Activated CD8-positive, alpha-beta memory T cell treated with anti-CD3 and anti-CD28 coated beads, Interleukin-2, amount 50 U/mL, for 1 hour (primary cell): ENCODE measurements at regions not wholly inside any gene's neighbourhood (a gene's known extent, or its start where the extent isn't known, plus 50 kb on each side); places are given as distances from the start of the nearest gene placed in this dataset.
"Not testable (repeated sequence)": the region's sequence is repeated elsewhere in the genome, so short reads cannot be mapped to it uniquely, and the experiment has no call there.

Source experiments
- DNase-seq: peaks from one replicate; pipeline ENCODE4 v3.0.0-alpha.2; 2020; ENCODE audit errors: extremely low read depth

GRCh38 chr2:180291552-180292421, 284.7 kb upstream of the CWC22 start:
- no peak for DNase-seq

DNA sequence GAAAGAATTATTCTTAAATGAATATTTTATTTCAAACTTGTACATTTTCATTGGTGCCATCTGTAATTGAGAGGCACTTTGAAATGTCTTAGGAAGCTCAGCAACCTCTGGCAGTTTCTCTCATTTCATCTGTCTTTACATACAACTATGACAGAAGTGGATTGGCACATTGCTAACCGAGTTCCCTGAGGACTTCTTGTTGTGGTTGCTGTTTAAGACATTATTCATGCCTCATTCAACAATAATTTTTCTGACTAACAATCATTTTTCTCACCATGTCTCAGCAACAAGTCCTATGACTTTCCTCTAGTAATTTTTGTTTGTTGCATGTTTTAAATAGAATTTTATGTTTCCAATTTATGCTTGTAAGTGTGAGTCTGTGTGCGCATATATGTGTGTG, 284.0 kb upstream of the CWC22 start:
- no peak for DNase-seq

- no peak for DNase-seq
Observed at GRCh38 chr2:180289627-180290026, 282.5 kb upstream of the CWC22 start.

GRCh38 chr2:180279581-180279980, 272.5 kb upstream of the CWC22 start:
- DNase-seq: no peak

DNA sequence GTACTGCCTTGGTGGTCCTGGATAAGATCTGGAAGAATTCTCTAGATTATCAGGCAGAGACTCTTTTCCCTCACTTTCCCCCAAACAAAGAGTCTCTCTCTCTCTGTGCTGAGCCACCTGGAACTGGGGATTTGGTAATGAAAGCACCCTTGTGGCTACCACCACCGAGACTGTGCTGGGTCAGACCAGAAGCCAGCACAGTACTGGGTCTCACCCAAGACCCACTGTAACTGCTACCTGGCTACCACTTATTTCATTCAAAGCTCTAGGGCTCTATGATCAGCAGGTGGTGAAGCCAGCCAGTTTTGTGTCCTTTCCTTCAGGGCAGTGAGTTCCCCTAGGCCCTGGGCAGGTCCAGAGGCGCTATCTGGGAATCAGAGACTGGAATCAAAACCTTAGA, 269.6 kb upstream of the CWC22 start:
- DNase-seq: no peak

DNA sequence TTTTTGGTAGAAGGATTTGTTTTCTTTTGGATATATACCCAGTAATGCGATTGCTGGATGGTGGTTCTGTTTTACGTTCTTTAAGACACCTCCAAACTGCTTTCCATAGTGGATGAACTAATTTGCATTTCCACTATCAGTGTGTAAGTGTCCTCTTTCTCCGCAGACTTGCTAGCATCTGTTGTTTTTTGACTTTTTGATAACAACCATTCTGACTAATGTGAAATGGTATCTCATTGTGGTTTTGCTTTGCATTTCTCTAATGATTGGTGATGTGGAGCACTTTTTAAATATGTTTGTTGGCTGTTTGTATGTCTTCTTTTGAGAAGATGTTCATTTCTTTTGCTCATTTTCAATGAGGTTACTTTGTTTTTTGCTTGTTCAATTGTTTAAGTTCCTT, 260.9 kb upstream of the CWC22 start:
- DNase-seq: no peak

GRCh38 chr2:180261976-180262375, 254.9 kb upstream of the CWC22 start:
- DNase-seq: no peak

DNA sequence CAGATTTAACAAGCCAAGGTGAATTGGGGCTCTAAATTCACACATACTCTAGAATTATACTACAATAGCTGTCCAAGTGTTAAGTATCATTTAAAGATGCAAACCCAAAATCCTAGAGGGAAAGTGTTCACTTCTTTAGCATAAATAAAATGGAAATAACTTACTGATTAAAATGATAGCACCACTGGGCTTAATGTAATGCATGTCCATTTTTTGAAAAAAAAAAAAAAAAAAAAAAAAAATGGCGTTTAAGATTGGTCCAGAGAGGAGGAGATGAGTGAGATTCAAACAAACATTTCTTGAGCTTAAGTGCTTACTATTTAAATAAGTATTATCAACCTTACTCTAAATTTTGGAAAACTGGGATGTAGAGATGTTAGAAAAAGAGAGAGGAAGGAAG, 251.5 kb upstream of the CWC22 start:
- DNase-seq: no peak

DNA sequence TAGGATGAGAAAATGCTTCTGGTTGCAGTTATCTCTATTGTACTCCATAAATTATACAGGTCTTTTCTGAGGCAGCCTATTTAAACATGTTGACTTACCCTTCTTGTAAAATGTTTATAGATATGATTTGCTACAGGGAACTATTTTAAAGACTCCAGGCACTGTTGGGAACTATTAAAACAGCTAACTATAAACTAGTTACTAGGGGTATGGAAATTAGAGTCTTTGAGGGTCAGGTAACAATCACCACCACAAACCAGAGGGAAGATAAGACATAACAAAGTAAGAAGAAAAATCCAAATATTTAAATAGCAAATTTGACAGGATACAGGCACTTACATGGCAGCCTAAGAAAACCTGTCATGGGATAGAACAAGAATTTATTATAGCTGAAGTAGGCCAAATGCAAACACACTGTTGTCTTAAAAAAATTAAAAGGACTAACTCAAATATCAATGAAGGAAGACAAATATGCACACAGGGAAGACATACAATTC, 251.0 kb upstream of the CWC22 start:
- DNase-seq: no peak

GRCh38 chr2:180257247-180257646, 250.2 kb upstream of the CWC22 start:
- DNase-seq: no peak

- no peak for DNase-seq
Observed at GRCh38 chr2:180255981-180256380, 248.9 kb upstream of the CWC22 start.

- DNase-seq: no peak
Observed at GRCh38 chr2:180254872-180255271, 247.8 kb upstream of the CWC22 start.

GRCh38 chr2:180247658-180248057, 240.6 kb upstream of the CWC22 start:
- DNase-seq: no peak

- no peak for DNase-seq
Observed at GRCh38 chr2:180246268-180246667, 239.2 kb upstream of the CWC22 start.

GRCh38 chr2:180240774-180241173, 233.7 kb upstream of the CWC22 start:
- no peak for DNase-seq

- DNase-seq: no peak
Observed at GRCh38 chr2:180238729-180239128, 231.6 kb upstream of the CWC22 start.

GRCh38 chr2:180236061-180236460, 229.0 kb upstream of the CWC22 start:
- not testable (repeated sequence) for DNase-seq

GRCh38 chr2:180235506-180235905, 228.4 kb upstream of the CWC22 start:
- DNase-seq: not testable (repeated sequence)

- not testable (repeated sequence) for DNase-seq
Observed at GRCh38 chr2:180234991-180235390, 227.9 kb upstream of the CWC22 start.

DNA sequence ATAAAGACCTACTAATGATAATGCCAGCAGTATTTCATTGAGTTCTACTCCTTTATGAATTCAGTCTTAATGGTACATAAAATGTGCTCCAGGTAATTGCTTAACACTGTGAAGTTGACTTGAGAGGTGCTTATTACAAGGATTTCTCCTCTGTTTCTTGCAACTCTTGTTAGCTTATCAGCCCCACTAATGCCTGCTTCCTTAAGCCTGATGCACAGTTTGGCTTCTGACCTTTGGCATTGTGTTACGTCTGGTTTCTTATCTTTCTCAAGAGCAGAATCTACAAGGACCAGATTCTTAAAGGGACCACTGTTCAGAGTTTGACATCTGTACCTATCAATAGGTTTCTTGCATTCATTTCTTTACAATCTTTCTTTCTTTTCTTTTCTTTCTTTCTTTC, 223.9 kb upstream of the CWC22 start:
- DNase-seq: no peak

DNA sequence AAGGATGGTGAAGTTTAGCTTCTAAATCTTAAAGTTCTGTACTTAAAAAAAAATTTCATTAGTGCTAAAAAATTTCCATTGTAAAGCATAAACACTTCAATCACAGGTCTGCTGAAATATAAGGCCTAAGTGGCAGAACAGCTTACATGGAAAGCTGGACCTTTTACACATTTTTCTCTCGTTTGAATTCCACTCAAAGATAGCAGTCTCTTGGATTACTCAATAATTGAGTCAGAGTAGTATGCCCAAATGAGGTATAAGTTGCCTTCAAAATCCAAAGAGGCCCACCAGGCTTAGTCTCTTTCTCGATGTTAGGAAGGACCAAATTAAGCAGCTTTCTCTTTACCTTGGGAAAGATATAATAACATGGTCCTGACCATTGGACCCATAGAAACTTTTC, 220.4 kb upstream of the CWC22 start:
- DNase-seq: no peak

GRCh38 chr2:180225118-180225517, 218.0 kb upstream of the CWC22 start:
- DNase-seq: no peak

GRCh38 chr2:180222644-180223043, 215.5 kb upstream of the CWC22 start:
- DNase-seq: no peak

- no peak for DNase-seq
Observed at GRCh38 chr2:180219491-180219890, 212.4 kb upstream of the CWC22 start.
